ENCODE measurements at regions not wholly inside any gene's neighbourhood (a gene's known extent, or its start where the extent isn't known, plus 50 kb on each side); places are given as distances from the start of the nearest gene placed in this dataset.

DNA sequence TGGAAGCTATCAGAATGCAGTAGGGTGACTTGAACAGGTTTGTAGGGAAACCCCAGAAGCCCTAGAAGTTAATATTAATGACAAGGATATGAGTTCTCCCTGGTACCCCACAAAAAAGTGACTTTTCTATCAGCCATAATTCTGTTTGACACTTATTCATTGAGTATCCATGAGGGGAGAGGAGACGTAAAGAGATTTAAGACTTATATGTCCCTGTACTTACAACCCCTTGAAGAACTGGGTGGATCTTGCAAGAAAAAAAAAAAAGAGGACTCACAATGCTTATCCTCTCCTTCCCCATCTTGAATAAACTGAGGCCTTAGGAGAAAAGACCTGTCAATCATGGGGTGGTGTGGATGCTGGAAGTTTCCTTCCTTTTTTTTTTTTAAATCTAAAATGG is 203.5 kb downstream of the CBLN1 start:
- TF ChIP-seq, protein P1, sequence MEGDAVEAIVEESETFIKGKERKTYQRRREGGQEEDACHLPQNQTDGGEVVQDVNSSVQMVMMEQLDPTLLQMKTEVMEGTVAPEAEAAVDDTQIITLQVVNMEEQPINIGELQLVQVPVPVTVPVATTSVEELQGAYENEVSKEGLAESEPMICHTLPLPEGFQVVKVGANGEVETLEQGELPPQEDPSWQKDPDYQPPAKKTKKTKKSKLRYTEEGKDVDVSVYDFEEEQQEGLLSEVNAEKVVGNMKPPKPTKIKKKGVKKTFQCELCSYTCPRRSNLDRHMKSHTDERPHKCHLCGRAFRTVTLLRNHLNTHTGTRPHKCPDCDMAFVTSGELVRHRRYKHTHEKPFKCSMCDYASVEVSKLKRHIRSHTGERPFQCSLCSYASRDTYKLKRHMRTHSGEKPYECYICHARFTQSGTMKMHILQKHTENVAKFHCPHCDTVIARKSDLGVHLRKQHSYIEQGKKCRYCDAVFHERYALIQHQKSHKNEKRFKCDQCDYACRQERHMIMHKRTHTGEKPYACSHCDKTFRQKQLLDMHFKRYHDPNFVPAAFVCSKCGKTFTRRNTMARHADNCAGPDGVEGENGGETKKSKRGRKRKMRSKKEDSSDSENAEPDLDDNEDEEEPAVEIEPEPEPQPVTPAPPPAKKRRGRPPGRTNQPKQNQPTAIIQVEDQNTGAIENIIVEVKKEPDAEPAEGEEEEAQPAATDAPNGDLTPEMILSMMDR (IDR thresholded peaks at IDR 0.05; ENCODE audit: low read length): no peak
- TF ChIP-seq EZH2phosphoT487 (IDR thresholded peaks at IDR 0.05; ENCODE audit: low read length): no peak
